GM11168 (cell line): ENCODE measurements at regions not wholly inside any gene's neighbourhood (a gene's known extent, or its start where the extent isn't known, plus 50 kb on each side); places are given as distances from the start of the nearest gene placed in this dataset.
"Not testable (repeated sequence)": the region's sequence is repeated elsewhere in the genome, so short reads cannot be mapped to it uniquely, and the experiment has no call there.

Experiments
- in situ Hi-C: fragments of 300-500 bp; cut with MboI; formaldehyde crosslinking; loops from one replicate; pipeline ENCODE4 v1.12.0; 2022; ENCODE audit warnings: low sequenced_read_pairs; ENCODE audit not compliant: unreplicated experiment

GRCh38 chr4:114034189-114034588 lies 54.7 kb upstream of the ARSJ start:
- in situ Hi-C loops = no loop called here

- in situ Hi-C loops = no loop called here
These were observed 57.0 kb upstream of the ARSJ start for GRCh38 chr4:114036426-114036825.

GRCh38 chr4:114036864-114037263 lies 57.4 kb upstream of the ARSJ start:
- in situ Hi-C loops = no loop called here

GRCh38 chr4:114037988-114038387 lies 58.5 kb upstream of the ARSJ start:
- in situ Hi-C loops = no loop called here

- in situ Hi-C loops = no loop called here
These were observed 59.4 kb upstream of the ARSJ start for GRCh38 chr4:114038762-114039387.

GRCh38 chr4:114040319-114041116 lies 61.1 kb upstream of the ARSJ start:
- in situ Hi-C loops = no loop called here

GRCh38 chr4:114041117-114041475 lies 61.6 kb upstream of the ARSJ start:
- in situ Hi-C loops = no loop called here

- in situ Hi-C loops = no loop called here
These were observed 63.7 kb upstream of the ARSJ start for GRCh38 chr4:114043116-114043515.

- in situ Hi-C loops = not testable (repeated sequence)
These were observed 64.9 kb upstream of the ARSJ start for GRCh38 chr4:114044351-114044750.

- in situ Hi-C loops = no loop called here
These were observed 66.9 kb upstream of the ARSJ start for GRCh38 chr4:114046331-114046730.

- in situ Hi-C loops = not testable (repeated sequence)
These were observed 68.7 kb upstream of the ARSJ start for GRCh38 chr4:114048154-114048553.

- in situ Hi-C loops = loop anchor here (25.0 kb wide), 2 partner anchors 515 to 640 kb away; no protein-coding TSS in a partner anchor
These were observed 72.8 kb upstream of the ARSJ start for GRCh38 chr4:114052227-114052626.

GRCh38 chr4:114056599-114056998 lies 77.2 kb upstream of the ARSJ start:
- in situ Hi-C loops = loop anchor here (25.0 kb wide), 2 partner anchors 519 to 644 kb away; no protein-coding TSS in a partner anchor

- in situ Hi-C loops = loop anchor here (25.0 kb wide), 2 partner anchors 520 to 645 kb away; no protein-coding TSS in a partner anchor
These were observed 78.3 kb upstream of the ARSJ start for GRCh38 chr4:114057746-114058145.

- in situ Hi-C loops = loop anchor here (25.0 kb wide), 2 partner anchors 525 to 650 kb away; no protein-coding TSS in a partner anchor
These were observed 83.1 kb upstream of the ARSJ start for GRCh38 chr4:114062499-114062898.

GRCh38 chr4:114072781-114073180 lies 93.3 kb upstream of the ARSJ start:
- in situ Hi-C loops = loop anchor here (10.0 to 25.0 kb wide), 3 partner anchors 108 to 660 kb away; no protein-coding TSS in a partner anchor

GRCh38 chr4:114076899-114077570 lies 97.6 kb upstream of the ARSJ start:
- in situ Hi-C loops = loop anchor here (10.0 kb wide), 1 partner anchor 112 kb away; no protein-coding TSS in a partner anchor

GRCh38 chr4:114077610-114078009 lies 98.2 kb upstream of the ARSJ start:
- in situ Hi-C loops = loop anchor here (10.0 kb wide), 1 partner anchor 113 kb away; no protein-coding TSS in a partner anchor

GRCh38 chr4:114078636-114079035 lies 99.2 kb upstream of the ARSJ start:
- in situ Hi-C loops = loop anchor here (10.0 kb wide), 1 partner anchor 114 kb away; no protein-coding TSS in a partner anchor

GRCh38 chr4:114081783-114082182 lies 102.3 kb upstream of the ARSJ start:
- in situ Hi-C loops = no loop called here

- in situ Hi-C loops = no loop called here
These were observed 102.9 kb upstream of the ARSJ start for GRCh38 chr4:114082348-114082747.
